ENCODE measurements at regions not wholly inside any gene's neighbourhood (a gene's known extent, or its start where the extent isn't known, plus 50 kb on each side); places are given as distances from the start of the nearest gene placed in this dataset.

GRCh38 chr7:106606120-106606519 lies 54.8 kb downstream of the CCDC71L start:
- Histone ChIP-seq H3K27me3 (no peaks in the 10 kb centered on the region), H3K4me1 (no peaks in the 10 kb centered on the region), H3K9me3 (no peaks in the 10 kb centered on the region), H3K4me3 (no peak overlapping the region), H3K27ac (no peak overlapping the region), H3K36me3 (no peaks in the 10 kb centered on the region)
- TF ChIP-seq, protein P1, sequence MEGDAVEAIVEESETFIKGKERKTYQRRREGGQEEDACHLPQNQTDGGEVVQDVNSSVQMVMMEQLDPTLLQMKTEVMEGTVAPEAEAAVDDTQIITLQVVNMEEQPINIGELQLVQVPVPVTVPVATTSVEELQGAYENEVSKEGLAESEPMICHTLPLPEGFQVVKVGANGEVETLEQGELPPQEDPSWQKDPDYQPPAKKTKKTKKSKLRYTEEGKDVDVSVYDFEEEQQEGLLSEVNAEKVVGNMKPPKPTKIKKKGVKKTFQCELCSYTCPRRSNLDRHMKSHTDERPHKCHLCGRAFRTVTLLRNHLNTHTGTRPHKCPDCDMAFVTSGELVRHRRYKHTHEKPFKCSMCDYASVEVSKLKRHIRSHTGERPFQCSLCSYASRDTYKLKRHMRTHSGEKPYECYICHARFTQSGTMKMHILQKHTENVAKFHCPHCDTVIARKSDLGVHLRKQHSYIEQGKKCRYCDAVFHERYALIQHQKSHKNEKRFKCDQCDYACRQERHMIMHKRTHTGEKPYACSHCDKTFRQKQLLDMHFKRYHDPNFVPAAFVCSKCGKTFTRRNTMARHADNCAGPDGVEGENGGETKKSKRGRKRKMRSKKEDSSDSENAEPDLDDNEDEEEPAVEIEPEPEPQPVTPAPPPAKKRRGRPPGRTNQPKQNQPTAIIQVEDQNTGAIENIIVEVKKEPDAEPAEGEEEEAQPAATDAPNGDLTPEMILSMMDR (IDR thresholded peaks at IDR 0.05), result no peak
- DNase-seq (ENCODE audit: low spot score), result no peak

- Histone ChIP-seq H3K27ac (no peak overlapping the region), H3K27me3 (no peaks in the 10 kb centered on the region), H3K36me3 (no peaks in the 10 kb centered on the region), H3K4me1 (no peaks in the 10 kb centered on the region), H3K9me3 (no peaks in the 10 kb centered on the region), H3K4me3 (no peak overlapping the region)
- TF ChIP-seq, protein P1 (IDR thresholded peaks at IDR 0.05), result no peak
- no peak for DNase-seq (ENCODE audit: low spot score)
These were observed 56.0 kb downstream of the CCDC71L start for GRCh38 chr7:106604971-106605370.

DNA sequence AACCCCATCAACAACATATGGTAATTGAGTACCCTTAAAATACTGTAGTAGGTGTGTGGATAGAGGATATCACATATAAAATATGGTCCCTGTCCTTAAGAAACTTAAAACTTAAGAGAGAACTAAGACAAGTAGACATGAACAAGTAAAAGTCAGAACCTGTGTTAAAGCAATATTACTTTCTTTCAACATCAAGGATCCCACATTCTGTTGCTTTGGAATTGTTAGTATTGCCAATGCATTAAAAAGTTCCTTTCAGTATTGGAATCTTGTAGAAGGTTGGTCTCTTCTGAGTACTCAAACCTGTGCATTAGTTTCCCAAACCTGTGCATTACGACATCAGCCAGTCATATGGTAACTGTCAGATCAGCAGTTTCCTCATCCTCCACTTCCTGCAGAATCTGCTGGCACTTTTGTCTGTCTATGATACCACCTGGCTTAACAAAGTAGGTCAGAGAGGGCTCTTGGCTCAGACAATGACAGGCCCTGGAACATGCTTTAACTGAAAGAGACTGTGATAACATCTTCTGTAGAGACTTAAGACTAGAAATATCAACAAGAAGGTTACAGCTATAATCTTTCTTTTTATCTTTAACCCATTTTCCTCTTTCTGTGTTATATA lies 56.5 kb downstream of the CCDC71L start:
- DNase-seq (ENCODE audit: low spot score), result no peak
- H3K4me3 ChIP-seq, result no peak overlapping the region
- H3K27ac ChIP-seq, result no peak overlapping the region
- no peaks in the 10 kb centered on the region for H3K27me3 ChIP-seq
- H3K9me3 ChIP-seq, result no peaks in the 10 kb centered on the region
- TF ChIP-seq, protein P1 (IDR thresholded peaks at IDR 0.05), result no peak
- no peaks in the 10 kb centered on the region for H3K36me3 ChIP-seq
- H3K4me1 ChIP-seq, result no peaks in the 10 kb centered on the region

DNA sequence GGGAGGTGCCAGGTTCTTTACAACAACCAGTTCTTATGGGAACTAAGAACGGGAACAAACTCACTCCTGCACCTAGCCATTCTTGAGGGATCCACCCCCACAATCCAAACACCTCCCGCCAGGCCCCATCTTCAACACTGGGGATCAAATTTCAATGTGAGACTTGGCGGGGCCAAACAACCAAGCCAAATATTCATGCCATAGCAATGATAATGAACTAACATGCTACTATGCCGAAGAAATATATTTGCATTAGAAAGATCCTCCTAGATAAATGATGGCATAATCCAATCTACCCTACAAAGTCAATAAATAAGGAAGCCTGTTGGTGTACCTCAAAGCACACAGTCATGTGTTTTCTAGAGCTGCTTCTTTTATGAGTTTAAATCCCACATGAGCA lies 57.6 kb downstream of the CCDC71L start:
- Histone ChIP-seq H3K4me1 (no peaks in the 10 kb centered on the region), H3K27me3 (no peaks in the 10 kb centered on the region), H3K4me3 (no peak overlapping the region), H3K27ac (no peak overlapping the region), H3K9me3 (no peaks in the 10 kb centered on the region), H3K36me3 (no peaks in the 10 kb centered on the region)
- TF ChIP-seq, protein P1 (IDR thresholded peaks at IDR 0.05), result no peak
- DNase-seq (ENCODE audit: low spot score), result no peak

GRCh38 chr7:106602062-106602461 lies 58.9 kb downstream of the CCDC71L start:
- no peaks in the 10 kb centered on the region for H3K4me1 ChIP-seq
- H3K9me3 ChIP-seq, result no peaks in the 10 kb centered on the region
- no peak overlapping the region for H3K4me3 ChIP-seq
- no peaks in the 10 kb centered on the region for H3K36me3 ChIP-seq
- H3K27me3 ChIP-seq, result no peaks in the 10 kb centered on the region
- DNase-seq (ENCODE audit: low spot score), result no peak
- TF ChIP-seq, protein P1 (IDR thresholded peaks at IDR 0.05), result no peak
- H3K27ac ChIP-seq, result no peak overlapping the region
